ENCODE measurements at regions not wholly inside any gene's neighbourhood (a gene's known extent, or its start where the extent isn't known, plus 50 kb on each side); places are given as distances from the start of the nearest gene placed in this dataset.

DNA sequence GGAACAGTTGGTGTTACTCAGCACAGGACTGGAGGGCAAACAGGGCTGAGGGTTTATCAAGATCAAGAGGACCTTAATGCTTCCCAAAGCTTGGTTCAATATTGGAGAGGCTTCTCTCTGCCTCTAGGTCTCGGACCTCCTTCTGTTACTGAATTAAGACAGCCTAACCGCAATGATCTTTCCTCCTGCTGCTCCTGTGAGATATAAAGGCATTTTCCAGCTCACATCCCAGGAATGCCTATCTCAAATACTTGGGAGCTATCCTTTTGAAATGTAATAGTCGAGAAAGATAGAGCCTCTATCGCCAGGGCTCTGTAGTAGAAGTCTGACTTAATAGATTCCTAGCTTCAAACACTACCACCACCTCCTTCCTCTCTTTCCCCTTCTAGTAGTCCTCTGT, 1475.0 kb downstream of the SLITRK1 start:
- TF ChIP-seq, protein P1, sequence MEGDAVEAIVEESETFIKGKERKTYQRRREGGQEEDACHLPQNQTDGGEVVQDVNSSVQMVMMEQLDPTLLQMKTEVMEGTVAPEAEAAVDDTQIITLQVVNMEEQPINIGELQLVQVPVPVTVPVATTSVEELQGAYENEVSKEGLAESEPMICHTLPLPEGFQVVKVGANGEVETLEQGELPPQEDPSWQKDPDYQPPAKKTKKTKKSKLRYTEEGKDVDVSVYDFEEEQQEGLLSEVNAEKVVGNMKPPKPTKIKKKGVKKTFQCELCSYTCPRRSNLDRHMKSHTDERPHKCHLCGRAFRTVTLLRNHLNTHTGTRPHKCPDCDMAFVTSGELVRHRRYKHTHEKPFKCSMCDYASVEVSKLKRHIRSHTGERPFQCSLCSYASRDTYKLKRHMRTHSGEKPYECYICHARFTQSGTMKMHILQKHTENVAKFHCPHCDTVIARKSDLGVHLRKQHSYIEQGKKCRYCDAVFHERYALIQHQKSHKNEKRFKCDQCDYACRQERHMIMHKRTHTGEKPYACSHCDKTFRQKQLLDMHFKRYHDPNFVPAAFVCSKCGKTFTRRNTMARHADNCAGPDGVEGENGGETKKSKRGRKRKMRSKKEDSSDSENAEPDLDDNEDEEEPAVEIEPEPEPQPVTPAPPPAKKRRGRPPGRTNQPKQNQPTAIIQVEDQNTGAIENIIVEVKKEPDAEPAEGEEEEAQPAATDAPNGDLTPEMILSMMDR (IDR thresholded peaks at IDR 0.05; ENCODE audit: extremely low read depth in 1 of 2, insufficient read depth in 1 of 2, low read depth in 1 of 2, low read length in 2 of 2) = no peak
- TF ChIP-seq EZH2 (IDR thresholded peaks at IDR 0.05; ENCODE audit: borderline replicate concordance, low read depth, low read length, severe bottlenecking) (no peak), POLR2AphosphoS5 (IDR thresholded peaks at IDR 0.05; ENCODE audit: insufficient read depth, low read depth, low read length) (no peak), FOS (IDR thresholded peaks at IDR 0.05; ENCODE audit: borderline replicate concordance, insufficient read depth, low read length) (no peak), POLR2A (IDR thresholded peaks at IDR 0.05; ENCODE audit: low read depth, low read length) (no peak), MYC (IDR thresholded peaks at IDR 0.05; ENCODE audit: low read depth, low read length) (no peak)
- TF ChIP-seq, protein P2, sequence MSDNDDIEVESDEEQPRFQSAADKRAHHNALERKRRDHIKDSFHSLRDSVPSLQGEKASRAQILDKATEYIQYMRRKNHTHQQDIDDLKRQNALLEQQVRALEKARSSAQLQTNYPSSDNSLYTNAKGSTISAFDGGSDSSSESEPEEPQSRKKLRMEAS (IDR thresholded peaks at IDR 0.05; ENCODE audit: insufficient read depth, insufficient read length) = no peak

Measured in endothelial cell of umbilical vein (primary cell).